GM12878 (cell line): ENCODE measurements at regions not wholly inside any gene's neighbourhood (a gene's known extent, or its start where the extent isn't known, plus 50 kb on each side); places are given as distances from the start of the nearest gene placed in this dataset.

Experiments used
- ATAC-seq: fragments of 200-7000 bp; cut with Tn5 transposase; 3 replicates; pipeline ENCODE4 v1.9.1; 2020; ENCODE audit warnings: mild to moderate bottlenecking, moderate library complexity
- BruUV-seq: library from RNA; stranded (reverse); fragments of 400-500 nt; replicated peaks from 2 replicates; lab custom pipeline; 2021; lab: Mats Ljungman, UMichigan
- CTCF ChIA-PET: fragments of 300-600 bp; sonication (Branson Sonifier 250); formaldehyde crosslinking; extraction: SDS; loops from one replicate; lab custom pipeline; 2021; ENCODE audit warnings: inconsistent platforms; lab: Yijun Ruan, JAX
- POLR2A ChIA-PET: fragments of 350-600 bp; formaldehyde crosslinking; extraction: SDS; loops from one replicate; lab custom pipeline; 2021; ENCODE audit warnings: inconsistent platforms; lab: Charles Lee
- RAD21 ChIA-PET: fragments of 300-600 bp; sonication (Branson Sonifier 250); formaldehyde crosslinking; loops from one replicate; lab custom pipeline; 2023; ENCODE audit warnings: antibody characterized with exemption; ENCODE audit not compliant: unreplicated experiment; lab: Charles Lee
- SMC1A ChIA-PET: fragments of 300-600 bp; sonication (Branson Sonifier 250); formaldehyde crosslinking; loops from one replicate; lab custom pipeline; 2023; ENCODE audit not compliant: unreplicated experiment, uncharacterized antibody; lab: Charles Lee
- DNase-seq: peaks from one replicate; pipeline ENCODE4 v3.0.0-alpha.2; 2011; ENCODE audit warnings: low read depth, low spot score
- FAIRE-seq: peaks from 3 replicates; lab custom pipeline; 2011; peaks lifted over from hg19 to GRCh38; lab: Jason Lieb, UNC
- H2AFZ ChIP-seq: 2 replicates; pipeline ENCODE4 v1.6.0; 2011; ENCODE audit warnings: low read depth, low read length, control low read depth; ENCODE audit not compliant: control insufficient read depth
- H3K27ac ChIP-seq: 2 replicates; pipeline ENCODE4 v1.5.1; 2011; ENCODE audit warnings: control low read depth; ENCODE audit not compliant: control insufficient read depth, insufficient read depth
- H3K27me3 ChIP-seq, 2 experiments: replicated peaks in 1 of 2; 2 replicates each; pipeline versions ENCODE4 v1.6.0 to v1.6.1; 2011; ENCODE audit warnings: low read length in 1 of 2; ENCODE audit not compliant: control insufficient read depth in 2 of 2, insufficient read depth in 2 of 2
- H3K36me3 ChIP-seq, 2 experiments: 2 replicates each; pipeline ENCODE4 v1.5.1; 2011; ENCODE audit warnings: low read length in 1 of 2; ENCODE audit not compliant: control insufficient read depth in 2 of 2, insufficient read depth in 2 of 2
- H3K4me1 ChIP-seq: 2 replicates; pipeline ENCODE4 v1.6.1; 2011; ENCODE audit warnings: mild to moderate bottlenecking, low read length, moderate library complexity, mixed read lengths; ENCODE audit not compliant: control insufficient read depth, insufficient read depth
- H3K4me2 ChIP-seq: 2 replicates; pipeline ENCODE4 v1.6.0; 2011; ENCODE audit warnings: control low read depth; ENCODE audit not compliant: control insufficient read depth, insufficient read depth
- H3K4me3 ChIP-seq: fragments of 200-600 bp; sonication (generic); 2 replicates; pipeline ENCODE4 v1.5.1; 2016
- H3K79me2 ChIP-seq: 2 replicates; pipeline ENCODE4 v1.6.0; 2011; ENCODE audit warnings: low read length; ENCODE audit not compliant: control insufficient read depth, insufficient read depth
- H3K9ac ChIP-seq: 2 replicates; pipeline ENCODE4 v1.8.0; 2011; ENCODE audit warnings: low read length, control low read depth, mixed read lengths; ENCODE audit not compliant: control insufficient read depth, insufficient read depth
- H3K9me3 ChIP-seq: replicated peaks from 3 replicates; pipeline ENCODE4 v1.5.1; 2011; ENCODE audit warnings: mild to moderate bottlenecking, low read length; ENCODE audit not compliant: control insufficient read depth, insufficient read depth
- H4K20me1 ChIP-seq: 2 replicates; pipeline ENCODE4 v1.6.0; 2011; ENCODE audit not compliant: control insufficient read depth, insufficient read depth
- BCL11A ChIP-seq: IDR thresholded peaks from 2 replicates; pipeline ENCODE4 v1.6.1; 2011; ENCODE audit warnings: low read depth, low read length
- CBFB ChIP-seq: IDR thresholded peaks from 2 replicates; pipeline ENCODE4 v1.6.1; 2016; ENCODE audit warnings: antibody characterized with exemption, low read depth
- CREB1 ChIP-seq: IDR thresholded peaks from 2 replicates; pipeline ENCODE4 v1.6.1; 2012; ENCODE audit warnings: low read depth, mild to moderate bottlenecking, inconsistent platforms
- CUX1 ChIP-seq: IDR thresholded peaks from 2 replicates; pipeline ENCODE4 v1.6.1; 2012; ENCODE audit warnings: improper control_type of control experiment, low read depth, low read length; ENCODE audit not compliant: insufficient replicate concordance
- HDAC2 ChIP-seq: fragments of 200-600 bp; sonication (generic); IDR thresholded peaks from 2 replicates; pipeline ENCODE4 v1.6.1; 2017
- KLF5 ChIP-seq: fragments of 450-650 bp; IDR thresholded peaks from 2 replicates; pipeline ENCODE4 v1.6.1; 2014; ENCODE audit warnings: mild to moderate bottlenecking; ENCODE audit not compliant: partially characterized antibody
- MTA2 ChIP-seq: fragments of 450-650 bp; IDR thresholded peaks from 2 replicates; pipeline ENCODE4 v1.6.1; 2016; ENCODE audit warnings: low read depth, mild to moderate bottlenecking, moderate library complexity
- NKRF ChIP-seq: fragments of 450-650 bp; conservative IDR thresholded peaks from 2 replicates; pipeline ENCODE4 v1.6.1; 2017; ENCODE audit warnings: mild to moderate bottlenecking, moderate library complexity
- NR2C1 ChIP-seq: fragments of 450-650 bp; IDR thresholded peaks from 2 replicates; pipeline ENCODE4 v1.6.1; 2017; ENCODE audit warnings: antibody characterized with exemption, mild to moderate bottlenecking, moderate library complexity
- PAX8 ChIP-seq: fragments of 450-650 bp; IDR thresholded peaks from 2 replicates; pipeline ENCODE4 v1.6.1; 2017; ENCODE audit warnings: mild to moderate bottlenecking, moderate library complexity
- PKNOX1 ChIP-seq: fragments of 450-650 bp; IDR thresholded peaks from 2 replicates; pipeline ENCODE4 v1.6.1; 2016; ENCODE audit warnings: mild to moderate bottlenecking
- RB1 ChIP-seq: fragments of 450-650 bp; formaldehyde crosslinking; IDR thresholded peaks from 2 replicates; pipeline ENCODE4 v1.6.1; 2017; ENCODE audit warnings: mild to moderate bottlenecking, borderline replicate concordance
- RELB ChIP-seq: fragments of 450-650 bp; IDR thresholded peaks from 2 replicates; pipeline ENCODE4 v1.6.1; 2017; ENCODE audit warnings: low read depth, mild to moderate bottlenecking, moderate library complexity
- RUNX3 ChIP-seq: IDR thresholded peaks from 2 replicates; pipeline ENCODE4 v1.6.1; 2012; ENCODE audit warnings: low read length, inconsistent platforms
- WGBS: methylation state at CpG from one replicate; pipeline ENCODE4 v1.1.6; 2016; ENCODE audit warnings: low lambda C conversion rate; ENCODE audit not compliant: insufficient replicate concordance, insufficient coverage; ENCODE audit errors: missing lambda C conversion rate; 5-methylcytosine and 5-hydroxymethylcytosine counted together
- in situ Hi-C: fragments of 300-500 bp; cut with MboI; formaldehyde crosslinking; loops from 9 replicates; pipeline ENCODE4 v1.14.3; 2018; ENCODE audit warnings: mixed read lengths
- intact Hi-C: fragments of 100-400 bp; cut with micrococcal nuclease; formaldehyde crosslinking; loops from one replicate; pipeline ENCODE4 v1.14.2; 2022; ENCODE audit not compliant: unreplicated experiment

GRCh38 chr11:95515371-95515770, 274.2 kb downstream of the FAM76B start (continued):
- TF ChIP-seq BCL11A (no peak), MTA2 (no peak), RUNX3 (no peak), HDAC2 (no peak), KLF5 (no peak)

- CTCF ChIA-PET = interaction anchor here (1.1 to 1.3 kb wide), 3 partner anchors 10 to 360 kb away, joined by 3 read pairs; no protein-coding TSS in a partner anchor
- no peak overlapping the region for H2AFZ ChIP-seq
- WGBS = 28% methylated on average over 4 of the region's 4 CpGs
- no peak for DNase-seq
- H3K4me1 ChIP-seq = no peaks in the 10 kb centered on the region
- H3K27ac ChIP-seq = no peak overlapping the region
- H3K4me3 ChIP-seq = no peak overlapping the region
- ATAC-seq = no peak
- H4K20me1 ChIP-seq = no peaks in the 10 kb centered on the region
- H3K79me2 ChIP-seq = no peaks in the 10 kb centered on the region
- no peak overlapping the region for H3K9ac ChIP-seq
- no TSS peak for BruUV-seq
- FAIRE-seq = no peak
- POLR2A ChIA-PET = no interaction called here
- no peak overlapping the region for H3K4me2 ChIP-seq
- SMC1A ChIA-PET = interaction anchor here (0.7 to 1.2 kb wide), 4 partner anchors 8 to 250 kb away, joined by 3 to 4 read pairs (median 4); no protein-coding TSS in a partner anchor
- H3K9me3 ChIP-seq = no peaks in the 10 kb centered on the region
- peaks cover 0 to 2% of the 10 kb centered on the region in 2 experiments; a peak in 3 of 4 replicates for H3K27me3 ChIP-seq
- in situ Hi-C loops (no loop called here), intact Hi-C loops (no loop called here)
- no peaks in the 10 kb centered on the region for H3K36me3 ChIP-seq
- RAD21 ChIA-PET = interaction anchor here (0.5 to 1.2 kb wide), 2 partner anchors 191 to 243 kb away, joined by 3 read pairs; no protein-coding TSS in a partner anchor
- TF ChIP-seq CUX1 (no peak), RB1 (no peak), CREB1 (no peak), NR2C1 (no peak), PAX8 (no peak), NKRF (no peak), CBFB (no peak), PKNOX1 (no peak), RELB (no peak)
These were observed 275.0 kb downstream of the FAM76B start for GRCh38 chr11:95514416-95515110.
